NCI-H146 (cell line): ENCODE measurements at regions not wholly inside any gene's neighbourhood (a gene's known extent, or its start where the extent isn't known, plus 50 kb on each side); places are given as distances from the start of the nearest gene placed in this dataset.

ENCODE experiments used
- DNase-seq: peaks from one replicate; lab custom pipeline; 2025; lab: John Stamatoyannopoulos, UW

GRCh38 chr5:72619251-72619650 lies 112.0 kb upstream of the ZNF366 start:
- DNase-seq = no peak

GRCh38 chr5:72618708-72619107 lies 111.5 kb upstream of the ZNF366 start:
- DNase-seq = no peak

- DNase-seq = no peak
Observed at GRCh38 chr5:72615061-72615460, 107.9 kb upstream of the ZNF366 start.

GRCh38 chr5:72613515-72613914 lies 106.3 kb upstream of the ZNF366 start:
- no peak for DNase-seq

- no peak for DNase-seq
Observed at GRCh38 chr5:72612810-72613209, 105.6 kb upstream of the ZNF366 start.

- peak; percentile 55 for DNase-seq
Observed at GRCh38 chr5:72611118-72611730, 104.0 kb upstream of the ZNF366 start.

- no peak for DNase-seq
Observed at GRCh38 chr5:72608926-72609325, 101.7 kb upstream of the ZNF366 start.

GRCh38 chr5:72608297-72608696 lies 101.1 kb upstream of the ZNF366 start:
- DNase-seq = no peak

- no peak for DNase-seq
Observed at GRCh38 chr5:72607381-72607780, 100.2 kb upstream of the ZNF366 start.

- DNase-seq = no peak
Observed at GRCh38 chr5:72606525-72606924, 99.3 kb upstream of the ZNF366 start.

- DNase-seq = no peak
Observed at GRCh38 chr5:72605632-72606031, 98.4 kb upstream of the ZNF366 start.

GRCh38 chr5:72604798-72605154 lies 97.6 kb upstream of the ZNF366 start:
- no peak for DNase-seq

GRCh38 chr5:72604111-72604797 lies 97.0 kb upstream of the ZNF366 start:
- no peak for DNase-seq

- no peak for DNase-seq
Observed at GRCh38 chr5:72602696-72603685, 95.8 kb upstream of the ZNF366 start.

GRCh38 chr5:72601861-72602260 lies 94.7 kb upstream of the ZNF366 start:
- DNase-seq = no peak

GRCh38 chr5:72600391-72600981 lies 93.3 kb upstream of the ZNF366 start:
- DNase-seq = no peak

GRCh38 chr5:72599519-72600370 lies 92.5 kb upstream of the ZNF366 start:
- no peak for DNase-seq

GRCh38 chr5:72599065-72599433 lies 91.8 kb upstream of the ZNF366 start:
- no peak for DNase-seq

- DNase-seq = no peak
Observed at GRCh38 chr5:72598401-72599064, 91.3 kb upstream of the ZNF366 start.

GRCh38 chr5:72597456-72597948 lies 90.3 kb upstream of the ZNF366 start:
- no peak for DNase-seq

GRCh38 chr5:72596956-72597355 lies 89.7 kb upstream of the ZNF366 start:
- DNase-seq = no peak
